ENCODE measurements at regions not wholly inside any gene's neighbourhood (a gene's known extent, or its start where the extent isn't known, plus 50 kb on each side); places are given as distances from the start of the nearest gene placed in this dataset.

DNA sequence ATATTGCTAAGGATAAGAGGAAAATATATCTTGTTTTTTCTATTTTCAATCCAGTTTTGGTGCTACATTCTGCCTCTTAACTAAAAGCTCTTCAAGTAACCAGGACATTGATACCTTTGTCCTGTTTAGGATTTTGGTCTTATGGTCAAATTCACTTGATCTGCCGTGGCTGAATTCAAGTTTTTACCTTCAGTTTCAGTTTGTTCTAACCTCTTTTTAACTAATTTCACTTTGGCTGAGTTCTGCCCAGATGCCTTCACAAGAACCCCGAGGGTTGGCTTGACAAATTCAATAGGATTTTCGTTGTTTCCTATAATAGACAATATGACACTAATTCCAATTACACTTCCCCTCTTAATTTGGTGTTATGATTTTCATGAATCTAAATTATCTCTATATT, 84.5 kb upstream of the C1orf21 start:
- TF ChIP-seq POLR2A (IDR thresholded peaks at IDR 0.05) (no peak), CTCF (IDR thresholded peaks at IDR 0.05) (no peak)

Data from heart left ventricle (tissue), 13 donors.